GM18868 (cell line): ENCODE measurements at regions not wholly inside any gene's neighbourhood (a gene's known extent, or its start where the extent isn't known, plus 50 kb on each side); places are given as distances from the start of the nearest gene placed in this dataset.
"Not testable (repeated sequence)": the region's sequence is repeated elsewhere in the genome, so short reads cannot be mapped to it uniquely, and the experiment has no call there.

Experiments
- ATAC-seq: cut with Tn5 transposase; IDR thresholded peaks from one replicate; pipeline ENCODE4 v1.9.1; 2021; ENCODE audit warnings: mild to moderate bottlenecking, moderate library complexity; ENCODE audit not compliant: unreplicated experiment

- ATAC-seq = no peak
Measured at GRCh38 chr1:197850918-197851317, 51.5 kb upstream of the C1orf53 start.

DNA sequence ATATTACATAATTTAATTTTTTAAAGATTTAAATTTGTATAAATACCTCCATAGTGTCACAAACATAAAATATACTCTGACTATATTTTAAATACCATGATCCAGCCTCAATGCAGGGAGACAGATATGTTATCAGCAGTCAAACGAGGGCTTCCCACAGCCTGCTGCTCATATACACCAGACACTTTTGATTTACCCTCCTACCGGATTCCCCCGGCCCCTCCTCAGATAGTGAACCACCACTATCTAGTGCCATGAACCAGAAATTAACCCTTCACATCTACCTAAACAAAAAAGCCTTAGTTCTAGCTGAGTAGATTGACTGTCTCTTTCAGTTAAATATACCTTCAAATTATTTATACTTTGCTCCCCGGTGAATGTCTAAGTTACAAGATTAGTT lies 52.4 kb upstream of the C1orf53 start:
- no peak for ATAC-seq

DNA sequence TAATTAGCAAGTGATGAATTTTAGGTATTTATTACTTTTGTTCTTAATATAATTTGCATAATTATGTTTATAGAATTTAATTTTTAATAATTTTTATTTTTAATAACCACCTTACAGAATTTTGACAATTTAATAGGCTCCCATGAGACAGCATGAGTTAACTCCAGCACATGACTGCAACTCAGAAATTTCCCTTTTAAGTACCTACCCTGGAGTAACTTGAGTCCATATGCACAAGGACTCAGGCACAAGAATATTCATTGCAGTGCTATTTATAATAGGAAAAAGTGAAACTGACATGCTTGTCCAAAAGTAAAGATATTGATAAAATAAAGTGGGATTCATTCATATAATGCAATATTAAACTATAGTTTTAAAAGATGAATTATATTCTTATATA lies 54.1 kb upstream of the C1orf53 start:
- ATAC-seq = no peak

GRCh38 chr1:197845886-197846285 lies 56.5 kb upstream of the C1orf53 start:
- no peak for ATAC-seq

- ATAC-seq = no peak
Measured at GRCh38 chr1:197844651-197845050, 57.8 kb upstream of the C1orf53 start.

DNA sequence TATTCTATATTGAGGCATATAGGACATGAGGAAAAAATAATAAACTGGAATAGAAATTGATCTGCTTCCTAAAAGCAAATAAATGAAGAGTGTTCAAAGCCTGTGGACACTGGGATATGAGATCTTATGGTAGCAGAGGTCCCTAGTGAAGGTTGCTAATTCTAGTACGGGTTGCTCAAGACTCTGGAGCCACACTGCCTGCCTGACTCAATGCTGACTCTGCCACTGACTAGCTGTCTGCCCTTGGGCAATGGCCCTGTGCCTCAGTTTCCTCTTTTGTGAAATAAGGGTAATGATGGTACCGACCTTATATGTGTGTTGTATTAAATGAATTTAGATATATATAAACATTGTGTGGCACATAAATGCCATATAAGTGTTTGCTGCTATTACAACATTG lies 59.0 kb upstream of the C1orf53 start:
- no peak for ATAC-seq

- no peak for ATAC-seq
Measured at GRCh38 chr1:197842646-197843045, 59.8 kb upstream of the C1orf53 start.

GRCh38 chr1:197841883-197842553 lies 60.4 kb upstream of the C1orf53 start:
- ATAC-seq = no peak

DNA sequence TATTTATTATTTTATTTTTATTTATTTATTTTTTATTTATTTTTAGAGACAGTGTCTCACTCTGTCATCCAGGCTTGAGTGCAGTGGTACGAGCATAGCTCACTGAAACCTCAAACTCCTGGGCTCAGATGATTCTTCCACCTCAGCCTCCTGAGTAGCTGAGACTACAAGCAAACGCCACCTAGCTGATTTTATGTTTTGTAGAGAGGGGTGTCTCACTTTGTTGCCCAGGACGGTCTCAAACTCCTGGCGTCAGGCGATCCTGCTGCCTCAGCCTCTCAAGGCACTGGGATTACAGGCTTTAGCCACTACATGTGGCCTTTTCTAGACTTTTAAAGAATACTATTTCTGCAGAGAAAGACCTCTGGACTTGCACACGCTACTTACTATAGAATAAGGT lies 61.3 kb upstream of the C1orf53 start:
- no peak for ATAC-seq

GRCh38 chr1:197839786-197840185 lies 62.6 kb upstream of the C1orf53 start:
- ATAC-seq = not testable (repeated sequence)

DNA sequence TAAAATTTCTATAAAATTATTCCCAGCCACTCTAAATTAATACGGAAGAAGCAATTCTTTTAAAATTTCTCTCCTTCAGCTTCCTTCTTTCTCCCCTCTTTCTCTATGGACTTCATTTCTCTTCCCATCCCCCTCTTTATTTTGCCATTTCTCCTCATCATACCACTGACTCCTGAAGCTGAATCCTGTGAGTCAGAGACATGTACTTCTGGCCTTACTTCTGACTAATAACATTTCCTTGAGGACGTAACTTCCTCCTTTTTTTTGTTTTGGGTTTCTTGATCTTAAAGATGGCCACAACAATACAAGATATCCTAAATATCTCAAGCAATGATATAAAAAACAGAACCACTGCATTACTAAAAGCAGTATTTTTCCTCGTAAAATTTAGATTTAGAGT lies 63.6 kb upstream of the DENND1B start:
- ATAC-seq = peak; percentile 67

- ATAC-seq = no peak
Measured at GRCh38 chr1:197837911-197838310, 62.6 kb upstream of the DENND1B start.

GRCh38 chr1:197836356-197836755 lies 61.1 kb upstream of the DENND1B start:
- not testable (repeated sequence) for ATAC-seq

DNA sequence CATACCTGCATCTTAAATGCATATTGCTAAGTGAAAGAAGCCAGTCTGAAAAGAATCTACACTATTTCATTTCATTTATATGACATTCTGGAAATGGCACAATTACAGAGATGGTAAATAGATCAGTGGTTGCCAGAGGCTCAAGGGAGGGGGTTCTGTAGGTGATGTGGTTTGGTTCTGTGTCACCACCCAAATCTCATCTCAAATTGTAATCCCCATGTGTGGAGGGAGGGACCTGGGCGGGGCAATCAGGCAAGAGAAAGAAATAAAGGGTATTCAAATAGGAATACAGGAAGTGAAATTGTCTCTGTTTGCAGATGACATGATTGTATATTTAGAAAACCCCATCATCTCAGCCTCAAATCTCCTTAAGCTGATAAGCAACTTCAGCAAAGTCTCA lies 53.7 kb upstream of the DENND1B start:
- peak; percentile 51 for ATAC-seq

GRCh38 chr1:197825541-197825940 lies 50.3 kb upstream of the DENND1B start:
- ATAC-seq = no peak
